Nephron progenitor cell (in vitro differentiated cells): ENCODE measurements at regions not wholly inside any gene's neighbourhood (a gene's known extent, or its start where the extent isn't known, plus 50 kb on each side); places are given as distances from the start of the nearest gene placed in this dataset.

ENCODE experiments used
- DNase-seq: peaks from one replicate; pipeline ENCODE4 v3.0.0; 2021
- H3K27ac Mint-ChIP-seq: 2 replicates; pipeline ENCODE4 v1.8.0; 2021; ENCODE audit warnings: mild to moderate bottlenecking, moderate library complexity, mixed read lengths
- H3K27me3 Mint-ChIP-seq: 2 replicates; pipeline ENCODE4 v1.8.0; 2021; ENCODE audit warnings: mild to moderate bottlenecking, low read depth, mixed read lengths; ENCODE audit not compliant: poor library complexity
- H3K36me3 Mint-ChIP-seq: 2 replicates; pipeline ENCODE4 v1.8.0; 2021; ENCODE audit warnings: low read depth, mixed read lengths
- H3K4me1 Mint-ChIP-seq: 2 replicates; pipeline ENCODE4 v1.8.0; 2021; ENCODE audit warnings: mixed read lengths
- H3K4me3 Mint-ChIP-seq: 2 replicates; pipeline ENCODE4 v1.8.0; 2021; ENCODE audit warnings: mild to moderate bottlenecking, moderate library complexity, mixed read lengths
- H3K9me3 Mint-ChIP-seq: 2 replicates; pipeline ENCODE4 v1.8.0; 2021; ENCODE audit warnings: mild to moderate bottlenecking, moderate library complexity, mixed read lengths
- TF ChIP-seq, protein P1 (sequence below): fragments of 200-600 bp; sonication (generic); IDR thresholded peaks from 2 replicates; pipeline ENCODE4 v1.5.0; 2021; ENCODE audit warnings: antibody characterized with exemption

DNA sequence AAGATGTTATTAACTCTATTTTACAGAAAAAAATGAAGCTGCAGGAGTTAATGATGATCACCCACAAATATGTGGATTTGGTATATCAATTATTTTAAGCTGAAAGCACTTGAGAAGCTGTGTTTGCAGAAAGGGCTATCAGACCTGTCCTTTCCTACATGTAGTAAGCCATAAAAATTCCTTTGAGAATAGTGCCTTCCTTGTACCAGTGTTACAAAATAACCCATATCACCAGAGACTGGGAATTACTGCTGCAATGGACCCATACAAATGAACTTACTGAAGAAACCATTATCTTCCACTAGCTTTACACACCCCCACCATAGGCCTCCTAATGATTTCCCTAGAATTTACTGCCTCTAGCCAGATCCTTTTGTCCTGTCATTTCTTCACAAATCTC, 99.2 kb upstream of the ZRANB2 start:
- no peaks in the 10 kb centered on the region for H3K36me3 Mint-ChIP-seq
- H3K27ac Mint-ChIP-seq: no peak overlapping the region
- H3K4me1 Mint-ChIP-seq: no peaks in the 10 kb centered on the region
- TF ChIP-seq, protein P1, sequence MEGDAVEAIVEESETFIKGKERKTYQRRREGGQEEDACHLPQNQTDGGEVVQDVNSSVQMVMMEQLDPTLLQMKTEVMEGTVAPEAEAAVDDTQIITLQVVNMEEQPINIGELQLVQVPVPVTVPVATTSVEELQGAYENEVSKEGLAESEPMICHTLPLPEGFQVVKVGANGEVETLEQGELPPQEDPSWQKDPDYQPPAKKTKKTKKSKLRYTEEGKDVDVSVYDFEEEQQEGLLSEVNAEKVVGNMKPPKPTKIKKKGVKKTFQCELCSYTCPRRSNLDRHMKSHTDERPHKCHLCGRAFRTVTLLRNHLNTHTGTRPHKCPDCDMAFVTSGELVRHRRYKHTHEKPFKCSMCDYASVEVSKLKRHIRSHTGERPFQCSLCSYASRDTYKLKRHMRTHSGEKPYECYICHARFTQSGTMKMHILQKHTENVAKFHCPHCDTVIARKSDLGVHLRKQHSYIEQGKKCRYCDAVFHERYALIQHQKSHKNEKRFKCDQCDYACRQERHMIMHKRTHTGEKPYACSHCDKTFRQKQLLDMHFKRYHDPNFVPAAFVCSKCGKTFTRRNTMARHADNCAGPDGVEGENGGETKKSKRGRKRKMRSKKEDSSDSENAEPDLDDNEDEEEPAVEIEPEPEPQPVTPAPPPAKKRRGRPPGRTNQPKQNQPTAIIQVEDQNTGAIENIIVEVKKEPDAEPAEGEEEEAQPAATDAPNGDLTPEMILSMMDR: no peak
- no peak for DNase-seq
- no peak overlapping the region for H3K4me3 Mint-ChIP-seq
- H3K27me3 Mint-ChIP-seq: peaks cover 3% of the 10 kb centered on the region
- no peaks in the 10 kb centered on the region for H3K9me3 Mint-ChIP-seq

DNA sequence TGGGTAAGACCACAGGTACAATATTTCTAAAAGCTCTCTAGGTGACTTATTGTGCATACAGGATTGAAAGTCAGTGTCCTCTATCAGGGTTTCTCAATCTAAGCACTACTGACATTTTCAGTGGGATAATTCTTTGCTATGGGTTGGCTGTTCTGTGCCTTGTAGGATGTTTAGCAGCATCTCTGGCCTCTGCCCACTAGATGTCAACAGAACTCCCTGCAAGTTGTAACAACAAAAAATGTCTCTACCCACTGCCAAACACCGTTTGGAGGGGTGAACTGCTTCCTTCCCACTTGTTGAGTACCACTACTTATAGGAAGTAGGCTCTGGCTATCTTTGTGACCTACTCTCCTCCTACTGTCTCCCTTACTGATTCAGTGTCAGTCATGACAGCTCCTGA, 90.1 kb upstream of the ZRANB2 start:
- H3K27me3 Mint-ChIP-seq: no peaks in the 10 kb centered on the region
- TF ChIP-seq, protein P1: no peak
- no peaks in the 10 kb centered on the region for H3K9me3 Mint-ChIP-seq
- no peak overlapping the region for H3K27ac Mint-ChIP-seq
- no peak for DNase-seq
- no peaks in the 10 kb centered on the region for H3K36me3 Mint-ChIP-seq
- H3K4me3 Mint-ChIP-seq: no peak overlapping the region
- H3K4me1 Mint-ChIP-seq: no peaks in the 10 kb centered on the region

DNA sequence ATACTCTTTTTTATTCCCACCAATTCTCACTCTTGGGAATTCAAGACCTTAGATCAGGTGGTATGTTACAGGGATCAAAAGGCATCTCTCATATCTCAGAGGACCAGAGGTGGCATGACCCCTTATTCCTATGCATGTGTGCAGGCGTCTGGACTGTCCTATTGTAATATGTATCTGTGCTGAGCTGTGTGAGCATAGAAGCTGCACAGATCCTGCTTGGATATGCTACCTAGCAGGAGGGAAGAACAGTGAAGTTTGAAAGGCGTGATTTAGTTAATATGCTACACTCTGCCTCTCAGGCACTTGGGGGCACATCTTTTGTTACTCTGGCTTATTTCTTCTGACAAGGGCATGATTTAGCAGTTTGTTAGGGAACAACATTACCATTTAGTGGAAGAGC, 86.7 kb upstream of the ZRANB2 start:
- TF ChIP-seq, protein P1: no peak
- Mint-ChIP-seq H3K27me3 (no peaks in the 10 kb centered on the region), H3K9me3 (no peaks in the 10 kb centered on the region), H3K36me3 (no peaks in the 10 kb centered on the region), H3K4me3 (no peak overlapping the region), H3K27ac (no peak overlapping the region), H3K4me1 (no peaks in the 10 kb centered on the region)
- DNase-seq: no peak

DNA sequence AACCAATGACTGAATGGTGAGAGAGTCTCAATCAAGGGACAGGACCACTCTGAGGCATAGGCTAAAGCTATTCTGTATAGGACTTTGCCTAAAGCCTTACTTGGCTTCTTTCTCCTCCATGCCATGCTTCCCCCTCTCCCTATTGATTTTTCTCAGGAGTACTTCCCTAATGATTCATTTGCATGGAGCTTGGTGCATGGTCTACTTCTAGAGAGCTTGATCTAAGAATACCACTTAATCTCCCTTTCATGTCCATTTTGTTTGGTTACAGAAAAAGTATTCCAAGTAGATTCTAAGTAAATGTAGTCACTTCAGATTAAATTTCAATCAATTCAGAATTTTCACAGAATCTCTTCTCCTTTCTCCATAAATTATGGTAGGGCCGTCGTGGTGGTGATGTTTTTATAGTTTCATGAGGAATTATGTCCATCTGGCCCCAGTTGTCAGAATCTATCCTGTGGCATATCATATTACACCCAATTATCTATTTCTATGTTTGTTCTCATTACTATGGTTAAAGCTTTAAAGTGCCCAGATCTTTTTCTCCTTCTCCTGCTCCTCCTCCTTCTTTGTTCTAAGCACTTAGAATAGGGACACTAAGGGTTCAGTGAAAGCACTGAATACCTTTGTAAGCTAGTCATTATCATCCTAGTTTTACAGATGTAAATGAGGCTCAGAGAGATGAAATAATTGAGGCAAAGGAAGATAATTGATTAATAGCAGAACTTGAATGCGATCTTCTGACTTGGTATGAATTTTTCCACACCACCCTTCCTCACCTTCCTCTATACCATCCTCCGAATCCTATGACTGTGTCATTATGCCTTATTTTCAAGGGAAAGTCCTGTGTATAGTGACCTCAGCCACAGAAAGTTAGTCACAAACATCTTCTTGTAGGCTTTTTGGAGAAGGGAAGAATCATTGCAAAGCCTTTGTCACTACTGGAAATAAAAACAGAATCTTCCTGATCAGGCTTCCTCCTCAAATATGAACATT, 85.6 kb upstream of the ZRANB2 start:
- Mint-ChIP-seq H3K36me3 (no peaks in the 10 kb centered on the region), H3K4me1 (no peaks in the 10 kb centered on the region)
- TF ChIP-seq, protein P1: no peak

DNA sequence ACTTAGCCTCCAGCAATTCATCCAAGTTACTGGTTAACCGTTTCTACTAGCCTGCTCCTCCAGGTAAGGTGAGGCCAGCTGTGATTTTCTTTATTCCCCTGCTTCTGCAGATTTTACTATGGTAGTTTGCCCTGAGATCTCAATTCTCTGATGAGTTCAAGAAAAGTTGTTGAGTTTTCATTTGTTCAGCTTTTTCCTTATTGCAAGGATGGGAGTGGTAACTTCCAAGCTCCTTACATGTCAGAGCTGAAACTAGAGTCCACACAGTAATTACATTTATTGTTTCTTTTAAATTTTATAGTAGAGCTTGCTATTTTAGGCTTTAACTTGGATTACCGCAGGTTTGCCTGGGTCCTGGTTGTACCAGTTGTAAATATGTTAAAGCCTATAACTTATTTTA, 76.9 kb upstream of the ZRANB2 start:
- no peaks in the 10 kb centered on the region for H3K9me3 Mint-ChIP-seq
- no peaks in the 10 kb centered on the region for H3K27me3 Mint-ChIP-seq
- no peaks in the 10 kb centered on the region for H3K36me3 Mint-ChIP-seq
- no peak overlapping the region for H3K27ac Mint-ChIP-seq
- TF ChIP-seq, protein P1: no peak
- no peak overlapping the region for H3K4me3 Mint-ChIP-seq
- peaks cover 4% of the 10 kb centered on the region for H3K4me1 Mint-ChIP-seq
- no peak for DNase-seq

More for the DNA sequence above, 85.6 kb upstream of the ZRANB2 start:
- H3K27me3 Mint-ChIP-seq: no peaks in the 10 kb centered on the region
- no peak overlapping the region for H3K27ac Mint-ChIP-seq
- no peak for DNase-seq
- H3K9me3 Mint-ChIP-seq: no peaks in the 10 kb centered on the region
- H3K4me3 Mint-ChIP-seq: no peak overlapping the region

DNA sequence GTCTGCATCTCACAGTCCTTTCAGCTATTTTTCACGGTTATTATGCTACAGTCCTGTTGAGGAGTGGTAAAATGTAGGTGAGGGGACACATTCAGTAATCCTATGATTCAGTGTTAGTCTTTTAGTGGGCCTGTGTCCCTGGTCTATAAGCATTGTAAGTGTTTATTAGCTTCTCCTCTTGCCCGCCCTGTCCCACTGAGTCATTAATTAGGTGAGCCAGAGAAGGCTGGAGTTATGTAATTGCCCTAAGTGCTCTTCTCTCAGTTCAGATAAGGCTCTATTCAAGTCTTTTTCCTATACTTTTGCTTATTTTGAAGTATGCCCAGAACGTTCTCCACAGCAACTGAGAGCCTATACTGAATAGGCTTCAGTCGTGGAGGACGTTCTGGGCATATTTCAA, 76.3 kb upstream of the ZRANB2 start:
- Mint-ChIP-seq H3K27me3 (no peaks in the 10 kb centered on the region), H3K36me3 (no peaks in the 10 kb centered on the region), H3K4me3 (no peak overlapping the region), H3K4me1 (peaks cover 4% of the 10 kb centered on the region), H3K27ac (no peak overlapping the region), H3K9me3 (no peaks in the 10 kb centered on the region)
- DNase-seq: no peak
- TF ChIP-seq, protein P1: no peak
